GM11168 (cell line): ENCODE measurements at regions not wholly inside any gene's neighbourhood (a gene's known extent, or its start where the extent isn't known, plus 50 kb on each side); places are given as distances from the start of the nearest gene placed in this dataset.
"Not testable (repeated sequence)": the region's sequence is repeated elsewhere in the genome, so short reads cannot be mapped to it uniquely, and the experiment has no call there.

Experiments used
- in situ Hi-C: fragments of 300-500 bp; cut with MboI; formaldehyde crosslinking; loops from one replicate; pipeline ENCODE4 v1.12.0; 2022; ENCODE audit warnings: low sequenced_read_pairs; ENCODE audit not compliant: unreplicated experiment

- in situ Hi-C loops, result no loop called here
Observed at GRCh38 chr4:181078196-181078595, 1165.0 kb upstream of the TENM3 start.

DNA sequence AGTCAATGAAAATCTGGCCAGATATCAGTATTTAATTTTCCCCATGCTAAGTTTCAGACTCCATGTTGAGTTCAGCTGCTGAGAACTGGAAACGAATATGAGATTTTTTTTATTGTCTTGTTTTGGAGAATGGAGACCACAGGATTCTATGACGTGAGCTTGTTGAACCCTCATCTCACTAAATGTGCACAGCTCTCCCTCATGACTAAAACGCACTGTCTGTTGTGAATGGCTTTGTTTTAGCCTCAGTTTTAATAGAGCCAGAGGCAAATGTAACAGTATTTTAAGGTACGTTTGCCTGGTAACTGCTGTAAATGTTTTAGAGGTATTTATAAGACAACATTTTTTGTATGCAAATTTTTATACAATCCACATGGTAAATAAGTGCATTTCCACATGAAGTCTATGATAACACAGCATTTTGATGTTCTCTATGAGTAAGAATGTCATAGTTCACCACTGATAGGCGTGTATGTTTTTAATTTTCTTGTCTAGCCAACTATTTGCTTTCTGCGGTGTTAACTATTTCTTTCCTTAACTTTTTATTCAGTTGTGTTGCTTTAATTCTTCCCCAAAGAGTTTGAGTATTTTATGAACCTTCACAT is 1159.3 kb upstream of the TENM3 start:
- in situ Hi-C loops, result no loop called here

DNA sequence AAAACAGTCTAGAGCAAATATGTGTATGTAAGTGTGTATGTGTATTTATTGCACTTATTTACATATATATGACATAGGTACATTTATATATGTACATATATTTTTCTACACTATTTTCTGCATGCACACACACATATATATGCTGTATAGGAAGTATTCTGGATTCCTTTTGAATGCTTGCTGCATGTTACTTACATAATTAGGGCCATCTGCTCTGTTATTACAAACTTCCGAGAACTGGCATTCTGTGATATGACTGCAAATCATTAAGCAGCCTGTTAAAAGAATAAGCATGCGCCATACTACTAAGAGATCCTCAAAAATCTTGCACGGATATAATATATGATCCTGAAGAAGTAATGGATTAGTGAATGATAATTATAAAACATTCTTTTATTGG is 1157.6 kb upstream of the TENM3 start:
- in situ Hi-C loops, result no loop called here

DNA sequence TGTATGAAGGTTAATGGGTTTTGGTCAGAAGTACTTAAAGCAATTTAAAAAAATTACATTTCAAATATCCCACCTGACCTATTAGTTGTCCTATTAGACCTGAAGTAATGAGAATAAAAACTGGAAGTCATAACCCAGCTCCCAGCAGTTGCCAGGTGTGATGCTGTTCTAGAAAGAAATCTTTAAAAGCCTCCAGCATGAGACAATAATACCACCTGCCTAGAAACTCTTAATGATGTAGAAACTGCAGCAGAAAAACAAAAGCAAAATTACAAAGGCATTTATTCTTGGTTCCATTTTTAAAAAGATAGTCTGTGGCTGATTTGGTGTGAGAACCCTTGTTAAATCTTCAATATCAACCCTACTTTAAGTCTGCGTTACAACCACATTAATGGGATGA is 1137.7 kb upstream of the TENM3 start:
- in situ Hi-C loops, result no loop called here

- in situ Hi-C loops, result no loop called here
Observed at GRCh38 chr4:181106398-181106797, 1136.8 kb upstream of the TENM3 start.

- in situ Hi-C loops, result no loop called here
Observed at GRCh38 chr4:181108237-181108636, 1135.0 kb upstream of the TENM3 start.

- in situ Hi-C loops, result no loop called here
Observed at GRCh38 chr4:181119186-181119585, 1124.0 kb upstream of the TENM3 start.

DNA sequence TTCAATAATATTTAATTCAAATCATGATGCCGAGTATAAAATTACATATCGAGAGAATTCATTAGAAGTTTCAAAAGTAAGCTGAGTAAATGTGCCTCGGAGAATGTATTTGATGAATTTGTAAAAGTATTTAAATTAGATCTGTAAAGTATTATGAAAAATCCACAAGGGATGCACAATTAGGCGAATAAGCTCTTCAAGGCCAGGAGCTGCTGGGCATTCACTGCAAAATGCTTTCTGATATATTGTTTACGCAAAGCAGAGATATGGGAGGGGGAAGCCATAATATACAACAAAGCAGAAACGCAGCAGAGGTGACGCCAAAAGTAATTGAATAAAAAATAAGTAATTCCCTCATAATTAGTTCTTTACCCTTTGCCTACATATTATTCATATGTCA is 1121.5 kb upstream of the TENM3 start:
- in situ Hi-C loops, result no loop called here

- in situ Hi-C loops, result no loop called here
Observed at GRCh38 chr4:181127171-181127570, 1116.0 kb upstream of the TENM3 start.

GRCh38 chr4:181130317-181130716 is 1112.9 kb upstream of the TENM3 start:
- in situ Hi-C loops, result not testable (repeated sequence)

DNA sequence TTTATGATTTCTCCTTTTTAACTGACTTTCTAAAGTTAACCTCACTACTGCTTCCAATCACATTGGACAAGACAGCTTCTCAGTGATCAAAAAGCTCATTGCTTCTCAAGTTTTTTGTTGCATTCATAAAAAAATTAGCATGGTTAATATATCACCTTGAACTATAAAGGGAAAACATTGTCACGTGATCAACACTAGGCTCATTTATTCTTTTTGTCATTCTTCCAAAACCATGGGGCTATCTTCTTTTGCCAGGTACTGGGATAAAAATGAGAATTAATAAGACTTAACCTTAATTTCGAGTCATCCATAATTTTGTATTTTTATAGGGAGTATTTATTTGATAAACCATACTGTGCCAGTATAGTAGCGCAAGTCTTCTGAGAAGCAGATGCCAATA is 1105.9 kb upstream of the TENM3 start:
- in situ Hi-C loops, result no loop called here

DNA sequence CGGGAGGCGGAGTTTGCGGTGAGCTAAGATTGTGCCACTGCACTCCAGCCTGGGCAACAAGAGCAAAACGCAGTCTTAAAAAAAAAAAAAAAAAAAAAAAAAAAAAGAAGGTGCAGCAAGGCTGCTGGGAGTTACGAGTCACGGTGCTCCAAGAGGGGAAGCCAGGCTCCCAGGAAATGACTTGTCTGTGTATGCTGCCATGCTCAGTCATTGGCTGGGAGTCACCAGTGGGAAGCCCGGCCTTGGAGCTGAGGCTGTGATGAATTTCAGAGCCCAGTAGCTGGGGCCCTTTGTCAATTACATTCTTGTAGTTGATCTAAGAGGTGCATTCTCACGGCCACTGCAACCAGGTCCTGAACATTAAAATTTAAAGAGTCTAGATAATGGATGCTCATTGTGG is 1105.1 kb upstream of the TENM3 start:
- in situ Hi-C loops, result no loop called here

DNA sequence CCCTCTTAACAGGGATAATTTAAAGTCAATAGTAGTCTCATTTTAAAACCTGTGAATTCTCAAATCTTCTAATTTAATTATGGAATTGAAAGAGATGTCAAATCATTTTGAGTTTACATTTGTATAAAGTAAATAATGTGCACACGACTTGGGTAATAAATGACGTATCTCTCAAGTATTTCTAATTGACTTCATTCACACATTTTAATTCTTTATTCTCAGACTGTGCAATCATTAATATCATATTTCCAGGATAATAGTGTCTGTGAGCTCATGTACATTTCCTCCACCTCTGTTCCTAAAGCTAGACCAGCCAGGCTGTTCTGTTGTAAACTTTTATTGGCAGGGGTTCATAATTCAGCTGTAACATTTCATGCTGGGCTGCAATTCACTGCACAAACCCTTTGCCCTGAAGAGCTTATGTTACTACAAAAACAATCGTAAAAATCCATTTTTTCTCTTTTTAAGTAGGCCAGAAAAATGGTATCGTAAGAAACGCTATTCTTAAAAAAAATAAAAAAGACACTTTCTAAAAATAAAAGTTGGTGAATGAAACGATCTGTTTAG is 1103.1 kb upstream of the TENM3 start:
- in situ Hi-C loops, result no loop called here

DNA sequence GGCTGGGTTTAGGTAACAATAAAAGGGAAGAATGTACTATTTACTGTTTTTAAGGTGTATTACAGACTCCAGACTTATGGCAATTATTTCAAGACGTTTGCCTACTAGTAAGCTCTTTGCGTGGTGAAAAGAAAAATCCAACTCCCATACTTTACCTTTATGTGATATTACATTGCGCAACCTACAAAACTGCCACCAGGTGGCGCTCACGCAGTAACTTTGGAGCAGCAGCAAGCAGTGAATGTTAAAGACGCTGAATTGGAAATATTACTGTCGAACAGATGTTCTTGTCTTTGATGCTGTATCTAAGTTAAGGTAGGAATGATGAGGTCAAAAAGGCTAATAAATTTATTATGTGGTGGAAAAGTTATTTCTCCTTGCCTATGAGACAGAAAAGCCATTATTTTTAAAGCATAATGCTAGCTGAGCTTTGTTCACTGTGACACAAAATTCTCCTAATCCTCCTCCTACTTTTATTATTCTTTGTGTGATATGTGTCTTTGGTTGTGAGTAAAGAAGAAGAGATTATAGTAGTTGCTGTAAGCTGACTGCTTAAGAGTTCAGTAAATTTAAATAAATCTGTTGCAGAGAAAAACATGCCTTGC is 1099.8 kb upstream of the TENM3 start:
- in situ Hi-C loops, result no loop called here

GRCh38 chr4:181146051-181146450 is 1097.2 kb upstream of the TENM3 start:
- in situ Hi-C loops, result no loop called here

DNA sequence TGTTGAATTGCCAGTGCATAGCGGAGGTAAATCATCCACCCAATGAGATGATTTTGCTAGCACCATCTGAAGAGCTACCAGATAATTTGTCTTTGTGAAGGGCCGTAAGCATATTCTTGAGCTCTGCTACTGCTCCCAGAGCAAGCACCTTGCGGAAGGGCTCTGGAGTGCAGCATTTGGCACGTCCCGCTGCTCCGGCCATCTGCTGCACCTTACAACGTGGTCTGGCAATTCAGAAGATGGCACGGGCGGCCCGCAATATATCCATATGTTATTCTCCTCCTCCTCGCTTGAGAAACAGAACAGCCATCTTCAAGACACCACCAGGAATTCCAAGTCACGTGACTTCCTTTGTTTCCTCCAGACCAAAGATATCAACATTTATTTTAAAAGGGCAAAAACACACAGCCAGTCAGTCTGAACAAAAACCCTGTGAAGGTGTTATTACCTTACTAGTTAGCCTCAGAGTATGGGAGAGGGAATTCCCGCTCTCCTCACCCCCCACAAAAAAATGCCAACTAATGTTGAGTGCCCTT is 1095.7 kb upstream of the TENM3 start:
- in situ Hi-C loops, result no loop called here

GRCh38 chr4:181148470-181148869 is 1094.7 kb upstream of the TENM3 start:
- in situ Hi-C loops, result no loop called here

DNA sequence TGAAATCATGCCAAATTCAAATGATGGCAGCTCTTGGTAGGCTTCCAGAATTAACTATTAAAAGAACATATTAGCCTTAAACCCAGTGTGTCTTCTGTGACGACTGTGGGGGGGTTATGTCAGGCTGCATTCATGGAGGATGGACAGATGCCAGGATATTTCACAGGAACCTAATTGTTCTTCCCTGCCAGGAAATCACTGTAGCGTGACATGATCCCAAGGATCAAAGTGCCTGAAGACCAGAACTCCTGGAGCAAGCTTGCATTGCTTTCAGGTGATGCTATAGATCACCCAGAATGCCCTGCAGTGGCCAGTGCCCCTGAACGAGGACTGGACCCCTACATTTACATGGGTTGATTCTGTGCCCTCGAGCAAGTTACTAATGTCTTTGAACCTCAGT is 1093.0 kb upstream of the TENM3 start:
- in situ Hi-C loops, result no loop called here

DNA sequence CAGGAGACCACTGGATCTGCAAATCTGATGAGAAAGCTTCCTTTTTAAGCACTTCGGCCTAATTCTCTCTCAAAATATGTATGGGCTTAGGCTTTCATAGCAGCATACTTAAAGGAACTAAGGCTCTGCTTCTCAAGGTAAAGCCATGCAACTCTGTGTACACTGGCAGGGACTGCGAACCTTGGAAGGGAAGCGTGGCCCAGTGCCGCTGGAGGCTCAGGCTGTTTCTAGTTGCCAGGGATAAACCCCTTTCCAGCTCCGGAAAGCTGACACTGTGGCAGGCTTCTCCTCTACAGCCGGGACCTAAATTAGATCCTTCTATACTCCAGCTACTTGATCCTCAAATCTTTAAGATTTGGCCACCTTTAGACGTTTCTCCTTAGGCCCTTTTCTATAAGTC is 1091.3 kb upstream of the TENM3 start:
- in situ Hi-C loops, result no loop called here

GRCh38 chr4:181157647-181158046 is 1085.6 kb upstream of the TENM3 start:
- in situ Hi-C loops, result no loop called here

- in situ Hi-C loops, result no loop called here
Observed at GRCh38 chr4:181158971-181159370, 1084.2 kb upstream of the TENM3 start.

GRCh38 chr4:181161669-181162068 is 1081.5 kb upstream of the TENM3 start:
- in situ Hi-C loops, result no loop called here
